DOHH2 (cell line): ENCODE measurements at regions not wholly inside any gene's neighbourhood (a gene's known extent, or its start where the extent isn't known, plus 50 kb on each side); places are given as distances from the start of the nearest gene placed in this dataset.

Experiments used
- H3F3A ChIP-seq: fragments of 200-600 bp; sonication (generic), shearing (Covaris generic); 2 replicates; pipeline ENCODE4 v1.6.0; 2016; ENCODE audit warnings: antibody characterized with exemption, mild to moderate bottlenecking; ENCODE audit not compliant: control insufficient read depth, insufficient read depth
- H3K27ac ChIP-seq: fragments of 200-600 bp; sonication (generic); 2 replicates; pipeline ENCODE4 v1.5.1; 2014; ENCODE audit warnings: low read depth, mild to moderate bottlenecking, low read length, moderate library complexity
- H3K27me3 ChIP-seq: fragments of 200-600 bp; sonication (generic); 2 replicates; pipeline ENCODE4 v1.6.1; 2014; ENCODE audit warnings: mild to moderate bottlenecking, low read length, mixed read lengths; ENCODE audit not compliant: control insufficient read depth
- H3K36me3 ChIP-seq: fragments of 200-600 bp; sonication (generic); 2 replicates; pipeline ENCODE4 v1.6.1; 2014; ENCODE audit warnings: mild to moderate bottlenecking, low read length, moderate library complexity, mixed read lengths; ENCODE audit not compliant: control insufficient read depth
- H3K4me1 ChIP-seq: fragments of 200-600 bp; sonication (generic); 2 replicates; pipeline ENCODE4 v1.6.1; 2014; ENCODE audit warnings: mild to moderate bottlenecking, low read length, mixed read lengths; ENCODE audit not compliant: control insufficient read depth
- H3K4me2 ChIP-seq: fragments of 200-600 bp; sonication (generic); 2 replicates; pipeline ENCODE4 v1.6.0; 2014; ENCODE audit warnings: mild to moderate bottlenecking, low read length, moderate library complexity
- H3K4me3 ChIP-seq: fragments of 200-600 bp; sonication (generic); 2 replicates; pipeline ENCODE4 v1.5.1; 2014; ENCODE audit warnings: mild to moderate bottlenecking, low read length, mixed read lengths
- H3K79me2 ChIP-seq: fragments of 200-600 bp; sonication (generic); 2 replicates; pipeline ENCODE4 v1.6.1; 2014; ENCODE audit warnings: mild to moderate bottlenecking, low read length, mixed read lengths; ENCODE audit not compliant: control insufficient read depth
- H3K9me2 ChIP-seq: fragments of 200-600 bp; sonication (generic); replicated peaks from 2 replicates; pipeline ENCODE4 v1.6.1; 2014; ENCODE audit warnings: mild to moderate bottlenecking, low read length, mixed read lengths; ENCODE audit not compliant: control insufficient read depth
- H3K9me3 ChIP-seq: fragments of 200-600 bp; sonication (generic); 2 replicates; pipeline ENCODE4 v1.6.1; 2014; ENCODE audit warnings: antibody characterized with exemption, low read length, mixed read lengths; ENCODE audit not compliant: control insufficient read depth, insufficient read depth
- H4K20me1 ChIP-seq: fragments of 200-600 bp; sonication (generic); 2 replicates; pipeline ENCODE4 v1.6.0; 2014; ENCODE audit warnings: low read depth, mild to moderate bottlenecking, antibody characterized with exemption, low read length, moderate library complexity; ENCODE audit not compliant: control insufficient read depth, insufficient read depth
- EZH2phosphoT487 ChIP-seq: fragments of 200-600 bp; sonication (generic); IDR thresholded peaks from 2 replicates; pipeline ENCODE4 v1.6.1; 2017; ENCODE audit warnings: borderline replicate concordance, mild to moderate bottlenecking, antibody characterized with exemption, low read length, moderate library complexity, mixed read lengths
- TF ChIP-seq, protein P1 (sequence below): fragments of 200-600 bp; sonication (generic); IDR thresholded peaks from one replicate; pipeline ENCODE4 v1.5.1; 2014; ENCODE audit warnings: antibody characterized with exemption, mild to moderate bottlenecking, low read depth, low read length; ENCODE audit not compliant: poor library complexity, severe bottlenecking

DNA sequence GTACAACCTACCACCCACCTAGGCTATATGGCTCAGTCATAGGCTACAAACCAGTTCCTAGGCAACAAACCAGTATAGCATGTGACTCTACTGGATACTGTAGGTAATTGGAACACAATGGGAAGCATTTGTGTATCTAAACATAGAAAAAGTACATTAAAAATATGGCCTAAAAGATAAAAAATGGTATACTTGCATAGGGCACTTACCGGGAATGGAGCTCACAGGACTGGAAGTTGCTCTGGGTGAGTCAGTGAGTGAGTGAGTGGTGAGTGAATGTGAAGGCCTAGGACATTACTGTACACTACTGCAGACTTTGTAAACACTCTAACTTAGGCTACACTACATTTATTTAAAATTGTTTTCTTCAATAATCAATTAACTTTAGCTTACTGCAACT, 139.2 kb upstream of the RBPJ start:
- H3F3A ChIP-seq: no peaks in the 10 kb centered on the region
- no peaks in the 10 kb centered on the region for H4K20me1 ChIP-seq
- H3K27me3 ChIP-seq: no peaks in the 10 kb centered on the region
- H3K36me3 ChIP-seq: no peaks in the 10 kb centered on the region
- no peaks in the 10 kb centered on the region for H3K4me1 ChIP-seq
- TF ChIP-seq, protein P1, sequence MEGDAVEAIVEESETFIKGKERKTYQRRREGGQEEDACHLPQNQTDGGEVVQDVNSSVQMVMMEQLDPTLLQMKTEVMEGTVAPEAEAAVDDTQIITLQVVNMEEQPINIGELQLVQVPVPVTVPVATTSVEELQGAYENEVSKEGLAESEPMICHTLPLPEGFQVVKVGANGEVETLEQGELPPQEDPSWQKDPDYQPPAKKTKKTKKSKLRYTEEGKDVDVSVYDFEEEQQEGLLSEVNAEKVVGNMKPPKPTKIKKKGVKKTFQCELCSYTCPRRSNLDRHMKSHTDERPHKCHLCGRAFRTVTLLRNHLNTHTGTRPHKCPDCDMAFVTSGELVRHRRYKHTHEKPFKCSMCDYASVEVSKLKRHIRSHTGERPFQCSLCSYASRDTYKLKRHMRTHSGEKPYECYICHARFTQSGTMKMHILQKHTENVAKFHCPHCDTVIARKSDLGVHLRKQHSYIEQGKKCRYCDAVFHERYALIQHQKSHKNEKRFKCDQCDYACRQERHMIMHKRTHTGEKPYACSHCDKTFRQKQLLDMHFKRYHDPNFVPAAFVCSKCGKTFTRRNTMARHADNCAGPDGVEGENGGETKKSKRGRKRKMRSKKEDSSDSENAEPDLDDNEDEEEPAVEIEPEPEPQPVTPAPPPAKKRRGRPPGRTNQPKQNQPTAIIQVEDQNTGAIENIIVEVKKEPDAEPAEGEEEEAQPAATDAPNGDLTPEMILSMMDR: no peak
- TF ChIP-seq EZH2phosphoT487: no peak
- H3K9me3 ChIP-seq: no peaks in the 10 kb centered on the region
- H3K4me3 ChIP-seq: no peak overlapping the region
- H3K79me2 ChIP-seq: no peaks in the 10 kb centered on the region
- no peaks in the 10 kb centered on the region for H3K9me2 ChIP-seq
- H3K27ac ChIP-seq: no peak overlapping the region
- no peak overlapping the region for H3K4me2 ChIP-seq

DNA sequence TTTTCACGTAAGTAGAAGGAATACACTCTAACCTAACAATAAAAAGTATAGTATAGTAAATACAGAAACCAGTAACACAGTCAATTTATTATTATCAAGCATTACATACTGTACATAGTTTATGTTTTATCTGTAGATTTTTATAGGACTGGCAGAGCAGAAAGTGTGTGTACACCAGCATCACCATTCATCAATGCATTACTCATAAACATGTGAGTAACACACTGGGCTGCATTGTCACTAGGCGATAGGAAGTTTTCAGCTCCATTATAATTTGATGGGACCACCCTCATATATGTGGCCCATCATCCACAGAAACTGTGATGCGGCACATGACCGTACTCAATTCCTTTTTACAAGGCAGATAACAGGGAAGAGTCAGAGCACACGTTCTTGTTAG, 137.8 kb upstream of the RBPJ start:
- no peak overlapping the region for H3K4me2 ChIP-seq
- TF ChIP-seq EZH2phosphoT487: no peak
- TF ChIP-seq, protein P1: no peak
- H3K4me3 ChIP-seq: no peak overlapping the region
- H3F3A ChIP-seq: no peaks in the 10 kb centered on the region
- H3K27me3 ChIP-seq: no peaks in the 10 kb centered on the region
- H3K4me1 ChIP-seq: no peaks in the 10 kb centered on the region
- H3K9me3 ChIP-seq: no peaks in the 10 kb centered on the region
- H3K79me2 ChIP-seq: no peaks in the 10 kb centered on the region
- H3K27ac ChIP-seq: no peak overlapping the region
- no peaks in the 10 kb centered on the region for H4K20me1 ChIP-seq
- no peaks in the 10 kb centered on the region for H3K9me2 ChIP-seq
- H3K36me3 ChIP-seq: no peaks in the 10 kb centered on the region

DNA sequence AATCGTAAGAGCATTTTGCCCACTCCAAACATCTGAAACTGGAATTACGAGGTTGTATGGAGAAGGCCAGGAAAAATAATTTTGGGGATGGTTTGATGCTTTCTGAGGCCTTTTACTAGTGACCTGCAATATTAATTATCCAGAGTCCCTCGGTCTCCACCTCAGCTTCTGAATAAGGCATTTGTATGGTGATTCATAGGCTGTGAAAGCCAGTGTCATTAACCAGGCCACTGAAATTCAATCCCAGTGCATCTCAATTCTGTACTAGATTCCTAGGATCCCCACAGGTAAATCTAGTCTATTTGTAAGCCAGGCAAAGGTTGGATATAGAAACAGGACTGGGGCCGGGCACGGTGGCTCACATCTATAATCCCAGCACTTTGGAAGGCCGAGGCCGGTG, 135.4 kb upstream of the RBPJ start:
- Histone ChIP-seq H3K4me3 (no peak overlapping the region), H3K79me2 (no peaks in the 10 kb centered on the region), H3K4me1 (no peaks in the 10 kb centered on the region), H3K9me3 (no peaks in the 10 kb centered on the region), H3K27me3 (no peaks in the 10 kb centered on the region), H3K36me3 (no peaks in the 10 kb centered on the region), H3K27ac (no peak overlapping the region), H4K20me1 (no peaks in the 10 kb centered on the region), H3K9me2 (no peaks in the 10 kb centered on the region), H3F3A (no peaks in the 10 kb centered on the region), H3K4me2 (no peak overlapping the region)
- TF ChIP-seq, protein P1: no peak
- no peak for TF ChIP-seq EZH2phosphoT487

DNA sequence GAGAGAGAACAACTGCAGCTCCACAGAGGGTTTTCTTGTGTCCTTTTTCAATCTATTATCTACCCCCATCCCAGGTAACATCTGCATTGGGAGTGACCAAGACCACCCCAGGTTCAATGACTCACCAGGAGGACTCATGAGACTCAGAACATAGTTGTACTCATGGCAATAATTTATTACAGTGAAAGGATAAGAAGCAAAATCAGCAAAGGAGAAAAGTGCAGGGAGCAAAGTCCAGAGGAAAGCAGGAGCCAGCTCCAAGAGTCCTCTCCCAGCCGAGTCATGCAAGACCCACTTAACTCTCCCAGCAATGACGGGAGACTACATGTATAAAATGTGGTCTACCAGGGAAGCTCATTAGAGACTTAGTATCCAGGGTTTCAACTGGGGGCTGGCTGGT, 129.5 kb upstream of the RBPJ start:
- TF ChIP-seq, protein P1: no peak
- TF ChIP-seq EZH2phosphoT487: no peak
- Histone ChIP-seq H3K27me3 (peaks cover 9% of the 10 kb centered on the region), H4K20me1 (no peaks in the 10 kb centered on the region), H3F3A (no peaks in the 10 kb centered on the region), H3K79me2 (no peaks in the 10 kb centered on the region), H3K4me2 (no peak overlapping the region), H3K9me3 (no peaks in the 10 kb centered on the region), H3K27ac (no peak overlapping the region), H3K9me2 (no peaks in the 10 kb centered on the region), H3K4me1 (no peaks in the 10 kb centered on the region), H3K36me3 (no peaks in the 10 kb centered on the region), H3K4me3 (no peak overlapping the region)
